NCI-H1436 (cell line): ENCODE measurements at regions not wholly inside any gene's neighbourhood (a gene's known extent, or its start where the extent isn't known, plus 50 kb on each side); places are given as distances from the start of the nearest gene placed in this dataset.

Experiments
- DNase-seq: peaks from one replicate; lab custom pipeline; 2025; lab: John Stamatoyannopoulos, UW

DNA sequence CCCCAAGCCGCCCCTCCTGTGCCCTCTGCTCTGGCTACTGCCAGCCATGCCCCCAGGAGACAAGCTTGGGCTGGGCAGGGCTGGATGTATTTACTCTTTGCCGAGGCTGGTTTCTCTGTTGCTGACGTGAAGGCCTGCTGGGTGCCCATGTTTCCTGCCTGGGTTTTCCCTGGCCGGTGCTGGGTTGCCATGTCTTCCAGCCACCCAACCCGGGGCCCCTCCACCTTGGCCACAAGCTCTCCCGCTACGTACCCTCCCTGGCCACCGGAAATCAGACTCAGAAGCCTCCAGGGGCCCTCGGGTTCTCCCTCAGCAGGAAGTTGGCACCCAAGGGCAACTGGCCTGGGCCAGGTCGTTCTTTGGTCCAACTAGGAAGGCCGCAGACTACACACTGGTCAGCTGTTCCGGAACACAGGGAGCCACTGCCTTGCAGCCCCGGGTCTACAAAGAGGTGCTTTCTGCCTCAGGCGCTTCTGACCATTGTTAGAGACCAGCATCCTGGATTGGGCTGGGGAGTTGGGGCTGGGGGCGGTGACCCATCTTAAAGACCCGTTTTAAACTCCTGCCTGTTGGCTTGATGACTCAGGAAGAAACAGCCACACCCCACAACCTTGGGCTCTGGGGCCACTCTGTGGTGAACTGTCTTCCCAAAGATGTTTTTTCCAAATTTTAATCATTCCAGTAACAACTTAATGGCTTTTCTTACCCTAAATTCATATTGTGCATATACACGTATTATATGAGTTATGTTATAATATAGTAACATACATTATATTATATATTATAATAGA is 71.2 kb upstream of the RUNX3 start:
- no peak for DNase-seq

DNA sequence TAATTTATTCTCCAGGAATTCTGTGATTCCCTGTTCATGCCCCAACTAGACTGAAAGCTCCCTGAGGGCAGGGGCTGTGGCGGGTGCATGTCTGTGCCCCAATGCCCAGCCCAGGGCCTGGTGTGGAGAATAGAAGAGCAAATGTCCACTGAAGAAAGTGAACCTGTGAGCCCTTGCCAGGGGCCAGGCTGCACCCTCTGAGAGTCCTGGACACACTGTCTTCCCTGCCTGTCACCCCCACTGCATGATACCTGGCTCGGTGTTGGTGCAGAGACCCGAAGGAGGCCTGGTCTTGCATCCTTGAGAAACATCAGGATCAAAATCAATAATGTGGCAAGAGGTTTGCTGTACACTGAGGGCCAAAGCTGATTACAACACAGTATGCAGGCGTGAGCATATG is 69.8 kb upstream of the RUNX3 start:
- DNase-seq = no peak

DNA sequence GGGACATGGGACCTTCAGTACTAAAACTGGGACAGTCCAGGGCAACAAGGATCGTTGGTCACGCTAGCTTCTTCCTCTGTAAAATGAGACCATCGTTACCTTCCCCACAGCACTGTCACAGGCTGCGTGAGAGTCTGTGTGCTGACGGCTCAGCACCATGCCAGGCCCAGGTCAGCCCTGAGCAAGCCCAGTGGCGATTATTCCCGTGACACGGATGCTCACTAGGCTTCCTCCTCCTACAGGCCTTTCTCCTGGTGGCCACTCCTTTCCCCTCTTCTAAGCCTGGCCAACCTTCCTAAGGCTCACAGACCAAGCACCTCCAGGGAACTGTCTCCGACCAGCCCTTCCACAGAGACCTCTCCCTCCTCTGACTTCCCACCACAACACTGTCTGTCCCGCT is 69.3 kb upstream of the RUNX3 start:
- no peak for DNase-seq

DNA sequence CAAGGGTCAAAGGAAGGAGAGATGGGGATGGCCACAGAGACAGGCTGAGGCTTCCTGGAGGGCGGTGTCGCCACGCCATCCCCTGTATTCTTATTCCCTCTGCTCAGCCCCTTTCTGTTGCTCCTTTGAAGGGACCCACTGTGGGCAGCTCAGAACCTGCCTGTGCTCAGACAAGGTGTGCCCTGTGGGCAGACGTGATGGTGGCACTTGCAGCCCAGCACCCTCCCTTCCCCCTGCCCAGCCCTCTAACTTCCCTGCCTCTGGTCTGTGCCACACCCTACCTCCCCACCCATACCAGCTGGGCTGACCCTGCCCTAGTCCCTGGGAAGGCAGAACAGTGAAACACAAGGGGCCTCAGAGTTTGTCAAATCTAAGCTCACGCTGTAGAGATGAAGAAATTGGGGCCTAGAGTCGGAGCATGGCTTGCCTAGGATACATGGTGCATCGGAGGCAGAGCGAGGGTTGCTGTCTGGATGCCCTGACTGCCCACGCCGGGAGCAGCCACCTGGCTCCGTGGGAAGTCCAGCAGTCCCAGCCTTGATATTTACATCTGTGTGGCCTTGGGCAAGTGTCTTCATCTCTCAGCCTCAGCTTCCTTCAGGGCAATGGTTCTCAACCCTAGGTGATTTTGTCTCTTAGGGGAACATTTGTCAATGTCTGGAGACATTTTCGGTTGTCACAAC is 68.6 kb upstream of the RUNX3 start:
- no peak for DNase-seq

DNA sequence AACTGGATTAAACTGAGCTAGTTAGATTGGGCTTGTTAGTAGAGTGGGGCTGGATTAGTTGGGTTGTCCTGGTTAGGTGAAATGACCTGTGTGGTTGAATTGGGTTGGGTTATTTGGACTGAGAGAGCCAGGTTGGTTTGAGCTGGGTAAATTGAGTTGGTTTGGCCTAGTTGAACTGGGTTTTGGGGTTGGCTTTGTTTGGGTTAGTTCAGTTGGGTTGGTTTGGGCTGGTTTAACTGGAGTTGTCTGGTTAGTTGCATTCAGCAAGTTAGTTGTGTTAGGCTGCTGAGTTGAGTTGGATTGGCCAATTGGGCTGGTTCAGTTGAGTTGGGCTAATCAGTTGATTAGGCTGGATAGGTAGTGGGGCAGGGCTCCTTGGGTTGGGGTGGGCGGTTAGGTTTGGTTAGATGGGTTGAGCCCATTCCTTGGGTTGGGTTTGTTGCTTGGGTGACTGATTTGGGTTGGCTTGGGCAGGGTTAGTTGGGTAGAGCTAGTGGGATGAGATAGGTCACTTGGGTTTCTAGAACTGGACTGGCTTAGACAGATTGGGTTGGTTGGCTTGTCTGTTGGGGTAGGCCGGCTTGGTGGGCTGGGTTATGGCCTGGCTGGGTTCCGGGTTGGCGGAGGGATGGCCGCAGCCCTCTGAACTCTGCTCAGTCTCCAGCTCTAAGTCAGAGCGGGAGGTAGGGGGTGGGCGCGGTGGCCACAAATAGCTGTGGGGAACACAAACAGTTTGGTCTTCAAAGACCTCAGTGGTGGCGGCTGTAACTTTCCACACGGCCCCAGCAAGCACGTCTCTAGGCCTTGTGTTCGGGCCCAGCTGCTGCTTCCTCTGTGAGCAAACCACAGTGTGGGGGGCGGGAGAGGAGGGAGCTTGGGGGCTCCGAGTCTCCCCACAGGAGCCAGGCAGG is 67.2 kb upstream of the RUNX3 start:
- no peak for DNase-seq

DNA sequence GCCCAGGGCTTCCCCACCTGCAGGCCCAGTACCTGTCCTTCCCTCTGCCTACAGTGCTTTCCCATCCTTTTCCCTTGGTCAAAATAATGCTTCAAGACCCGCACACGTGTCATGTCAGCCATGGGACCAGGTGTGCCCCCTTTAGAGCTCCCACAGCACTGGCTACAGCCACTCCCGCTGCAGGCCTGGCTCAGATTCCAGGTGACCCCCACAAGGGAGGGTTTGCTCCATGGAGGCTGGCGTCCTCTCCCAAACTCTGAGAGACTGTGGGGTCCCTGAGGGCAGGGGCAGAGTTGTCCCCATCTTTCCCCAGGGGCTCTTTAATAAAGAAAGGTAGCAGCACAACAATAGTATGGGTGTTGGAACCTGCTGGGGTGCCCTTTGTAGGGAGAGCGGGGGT is 66.4 kb upstream of the RUNX3 start:
- DNase-seq = no peak

DNA sequence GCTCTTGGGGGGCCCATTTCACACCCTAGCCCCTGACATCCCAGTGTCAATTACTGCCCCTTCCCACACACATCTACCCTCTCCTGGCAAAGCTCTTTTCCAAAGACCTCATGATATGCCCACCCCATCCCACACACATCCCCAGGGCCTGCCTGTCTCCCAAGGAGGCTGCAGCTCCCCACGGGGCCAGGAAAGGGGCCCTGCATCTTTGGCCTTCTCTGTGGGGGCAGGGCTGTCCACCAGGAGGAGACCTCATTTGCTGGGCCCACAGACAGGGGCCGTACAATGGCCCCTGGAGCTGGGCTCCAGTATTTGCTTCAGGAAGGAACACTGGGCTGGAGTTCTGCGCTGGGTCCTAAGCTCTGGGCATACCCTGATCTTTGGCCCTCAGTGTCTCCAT is 65.6 kb upstream of the RUNX3 start:
- no peak for DNase-seq

DNA sequence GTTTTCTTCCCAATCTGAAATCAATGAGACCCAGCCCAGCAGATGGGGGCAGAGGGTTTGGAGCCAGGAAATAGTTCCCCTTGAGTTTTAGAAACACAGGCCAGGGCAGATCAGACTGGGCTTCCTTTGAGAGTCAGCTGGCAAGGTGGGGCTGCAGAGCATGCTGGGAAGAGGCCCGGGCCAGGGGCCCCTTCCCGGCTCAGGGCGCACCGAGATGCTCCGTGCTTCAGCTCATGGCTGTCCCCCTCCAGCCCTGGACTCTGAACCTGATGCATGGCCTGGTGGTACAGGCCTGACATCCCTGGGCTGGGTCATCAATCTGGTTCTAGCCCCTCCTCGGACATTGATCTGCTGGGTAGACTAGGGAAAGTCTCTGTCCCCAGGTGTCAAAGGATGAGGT is 65.1 kb upstream of the RUNX3 start:
- DNase-seq = no peak

DNA sequence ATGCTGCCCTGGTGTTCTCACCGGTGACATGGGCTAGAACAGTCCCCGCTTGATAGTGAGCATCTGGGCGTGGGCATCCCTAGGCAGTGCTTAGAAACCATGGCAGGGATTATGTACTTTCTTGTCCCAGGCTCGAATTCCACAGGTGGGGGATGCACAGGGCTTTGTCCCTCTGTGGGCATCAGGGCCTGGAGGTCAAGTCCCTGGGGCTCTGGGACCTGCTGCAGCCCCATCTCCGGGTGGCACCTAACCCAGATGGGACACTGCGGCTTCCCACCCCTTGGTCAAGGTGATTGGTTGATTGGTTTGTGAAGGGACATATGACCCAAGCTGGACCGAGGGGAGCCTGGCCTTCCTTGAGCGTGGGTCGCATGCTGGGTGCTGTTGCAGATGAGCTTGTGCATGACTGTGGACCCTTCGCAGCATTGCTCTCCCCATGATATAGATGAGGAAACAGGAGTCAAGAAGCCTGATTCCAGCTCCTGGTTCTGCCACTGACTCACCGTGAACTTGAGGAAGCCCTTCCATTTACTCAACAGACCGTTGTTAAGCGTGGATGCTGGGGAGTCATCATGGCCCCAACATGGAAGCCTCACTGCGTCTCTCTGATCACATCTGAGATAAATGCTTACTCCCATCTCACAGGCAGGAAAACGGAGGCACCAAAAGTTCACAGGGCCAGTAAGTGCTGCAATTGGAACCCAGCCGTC is 64.0 kb upstream of the RUNX3 start:
- DNase-seq = no peak

DNA sequence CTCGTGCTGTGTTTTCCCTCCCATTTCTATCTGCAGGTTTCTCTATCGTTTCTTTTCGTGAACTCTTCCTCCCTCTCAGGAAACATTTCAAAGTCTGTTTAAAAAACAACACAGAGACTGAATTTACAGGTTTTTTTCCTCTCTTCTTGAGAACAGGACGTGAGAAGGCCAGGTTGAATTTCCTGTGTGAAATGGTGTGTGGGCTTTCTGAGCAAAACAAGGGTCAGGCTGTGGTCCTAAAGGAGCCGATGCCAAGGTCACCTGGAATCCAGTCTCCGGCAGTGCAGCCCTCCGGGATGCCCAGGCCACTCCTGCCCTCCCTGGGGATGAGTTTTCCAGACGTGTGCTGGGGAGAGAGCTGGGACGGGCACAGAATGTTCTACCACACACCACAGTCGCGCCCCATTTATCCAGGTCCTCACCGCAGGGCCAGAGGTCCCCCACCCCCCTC is 62.7 kb upstream of the RUNX3 start:
- no peak for DNase-seq

DNA sequence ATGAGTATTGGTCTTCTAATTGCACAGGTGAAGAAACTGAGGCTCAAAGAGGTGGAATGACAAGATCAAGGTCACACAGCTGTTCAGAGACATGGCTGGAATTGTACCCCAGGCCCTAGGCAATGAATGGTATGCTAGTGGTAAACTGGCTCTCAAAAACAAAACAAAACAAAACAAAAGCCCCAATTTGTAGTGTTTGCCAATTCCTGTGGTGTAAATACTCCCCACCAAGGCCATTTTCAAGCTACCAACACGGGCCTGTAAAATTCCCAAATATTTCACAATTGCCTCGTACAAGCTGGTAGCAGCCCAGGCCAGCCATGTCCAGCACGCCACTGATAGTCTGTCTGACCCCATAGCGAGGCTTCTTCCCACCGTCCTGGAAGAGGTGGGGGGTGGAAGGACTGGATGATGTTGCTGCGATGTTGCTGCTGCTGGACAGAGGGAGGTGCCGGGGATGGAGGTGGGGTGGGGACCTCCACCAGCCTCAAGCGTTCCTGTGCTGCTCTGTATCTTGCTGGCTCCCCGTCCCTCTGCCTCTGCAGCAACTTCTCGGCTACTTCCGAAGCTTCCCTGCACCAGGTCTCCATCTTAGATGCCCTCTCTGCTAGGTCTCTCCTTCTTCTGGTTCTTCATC is 62.2 kb upstream of the RUNX3 start:
- DNase-seq = no peak

DNA sequence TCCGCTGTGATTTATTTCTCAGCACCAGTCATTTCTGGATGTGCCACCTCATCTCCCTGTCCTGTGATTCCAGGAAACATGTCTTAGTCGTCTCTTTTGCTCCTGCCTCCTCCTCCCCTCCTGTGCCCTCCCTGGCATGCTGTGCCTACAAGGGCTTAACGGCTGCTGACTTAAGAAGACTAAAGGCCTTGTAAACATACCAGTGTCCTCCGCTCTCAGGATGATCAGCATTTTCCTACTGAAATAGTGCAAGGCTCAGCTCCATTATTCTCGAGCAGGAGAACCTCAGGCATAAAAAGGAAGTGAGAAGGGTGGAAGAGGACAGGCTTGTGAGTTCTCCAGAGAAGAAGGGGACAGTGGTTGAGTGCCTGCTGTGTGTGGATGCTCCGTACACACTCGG is 61.6 kb upstream of the RUNX3 start:
- no peak for DNase-seq

DNA sequence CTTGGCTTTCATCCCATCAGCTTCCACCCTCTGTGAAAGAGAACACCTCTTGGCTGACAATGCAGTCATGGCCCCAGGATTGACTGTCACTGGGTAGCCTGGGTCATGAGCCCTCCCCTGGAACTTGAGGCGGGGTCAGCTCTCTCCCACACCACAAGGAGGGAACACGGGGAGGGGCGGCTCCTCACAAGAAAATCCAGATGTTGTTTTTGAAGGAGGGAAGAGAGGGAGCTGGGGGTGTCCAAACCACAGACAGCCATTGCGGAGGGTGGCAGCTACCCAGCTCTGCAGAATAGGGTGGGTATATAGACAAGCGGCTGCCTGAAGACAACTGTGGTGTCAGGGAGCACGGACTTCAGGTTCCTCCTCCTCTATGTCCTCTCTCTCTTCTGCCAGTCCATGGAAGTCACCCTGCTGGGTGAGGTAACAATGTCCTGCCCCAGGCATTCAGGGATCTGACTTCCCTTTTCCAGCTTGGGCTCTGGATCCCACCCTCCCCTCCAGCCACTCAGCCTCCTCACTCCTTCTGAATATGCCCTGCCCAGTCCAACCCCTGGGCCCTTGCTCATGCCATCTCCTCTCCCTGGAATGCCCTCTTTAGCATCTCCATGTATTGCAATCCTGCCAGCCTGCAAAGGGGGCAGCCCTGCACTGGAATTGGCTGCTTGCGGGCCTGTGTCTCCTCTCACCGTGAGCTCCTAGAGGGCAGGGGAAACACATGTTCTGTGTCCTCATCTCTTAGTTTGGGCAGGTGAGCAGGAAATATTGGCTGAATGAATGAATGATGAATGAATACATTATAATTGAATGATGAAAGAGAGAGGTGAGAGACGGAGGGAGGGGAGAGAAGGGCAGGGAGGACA is 60.9 kb upstream of the RUNX3 start:
- no peak for DNase-seq

DNA sequence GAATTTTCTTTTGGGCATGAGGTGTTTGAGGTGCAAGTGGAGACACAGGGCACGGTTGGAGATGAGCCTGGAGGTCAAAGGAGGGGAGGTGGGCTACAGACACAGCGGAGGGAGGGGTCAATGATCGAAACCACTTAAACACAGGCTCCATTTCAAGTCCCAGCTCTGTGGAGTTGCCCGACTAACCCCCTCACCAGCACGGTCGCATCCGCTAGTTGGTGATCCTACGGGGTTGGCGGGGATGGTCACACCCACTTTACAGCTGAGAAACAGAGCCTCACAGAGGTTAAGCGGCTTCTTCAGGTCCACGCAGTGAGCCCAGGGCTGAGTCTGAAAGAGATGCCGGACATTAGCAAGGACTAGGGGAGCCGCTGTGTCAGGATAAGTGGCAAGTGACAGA is 60.1 kb upstream of the RUNX3 start:
- no peak for DNase-seq

DNA sequence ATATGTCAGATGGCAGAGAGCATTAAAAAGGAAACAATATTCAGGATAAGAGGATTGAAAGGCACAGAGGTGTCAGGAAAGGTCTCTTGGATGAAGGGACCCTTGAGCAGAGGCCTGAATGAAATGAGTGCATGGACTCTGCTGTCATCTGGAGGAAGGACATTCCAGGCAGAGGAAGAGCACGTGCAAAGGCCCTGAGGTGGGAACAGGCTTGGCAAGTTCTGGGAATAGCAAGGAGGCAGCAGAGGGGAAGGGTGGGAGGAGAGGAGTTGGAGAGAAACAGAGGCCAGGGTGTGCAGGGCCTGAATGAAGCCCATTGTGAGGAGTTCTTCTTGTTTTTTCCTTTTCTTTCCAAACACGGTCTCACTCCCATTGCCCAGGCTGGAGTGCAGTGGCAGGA is 59.0 kb upstream of the RUNX3 start:
- DNase-seq = no peak

DNA sequence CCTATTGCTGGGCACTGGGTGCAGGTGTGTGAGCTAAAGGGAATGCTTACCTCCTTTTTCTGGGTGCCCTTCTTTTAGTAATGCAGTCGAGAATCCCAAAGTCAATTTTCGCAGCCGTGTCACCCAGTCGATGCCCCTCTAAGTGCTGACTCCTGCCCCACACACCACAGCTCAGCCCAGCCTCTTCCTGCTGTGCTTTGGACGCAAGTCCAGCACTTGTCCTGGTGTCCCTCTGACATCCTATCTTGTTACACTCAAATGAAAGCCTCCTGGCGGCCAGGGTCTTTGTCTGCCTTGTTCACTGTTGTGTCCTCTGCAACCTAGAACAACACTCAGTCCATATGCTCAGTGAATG is 58.5 kb upstream of the RUNX3 start:
- no peak for DNase-seq

DNA sequence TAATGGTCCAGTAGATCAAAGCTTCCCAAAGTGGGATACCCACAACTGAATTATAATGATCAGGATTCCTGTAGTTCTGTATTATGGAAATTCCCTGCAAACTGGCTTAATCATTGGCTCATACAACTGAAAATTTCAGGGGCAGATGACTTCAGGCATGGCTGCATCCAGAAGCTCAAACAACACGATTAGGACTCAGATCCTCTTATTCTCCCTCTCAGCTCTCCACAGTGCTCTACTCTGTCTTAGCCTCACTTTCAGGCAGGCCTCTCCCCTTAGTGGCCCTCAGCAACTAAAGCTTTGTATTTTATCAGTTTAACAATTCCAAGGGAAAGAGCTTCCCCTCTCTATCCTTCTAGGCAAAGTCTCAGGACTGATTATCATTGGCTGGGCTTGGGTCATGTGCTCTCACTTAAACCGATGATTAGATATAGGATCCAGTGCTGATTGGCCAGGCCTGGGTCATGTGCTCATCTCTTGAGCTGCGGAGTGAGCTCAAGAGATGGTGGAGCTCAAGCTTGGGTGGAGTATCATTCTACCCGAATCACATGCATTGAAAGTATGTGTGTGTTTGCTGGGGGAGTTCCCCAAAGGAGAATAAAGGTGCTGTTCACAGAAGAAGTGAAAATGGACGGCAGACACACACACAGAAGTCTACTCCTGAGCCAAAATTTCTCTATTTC is 57.9 kb upstream of the RUNX3 start:
- DNase-seq = no peak

DNA sequence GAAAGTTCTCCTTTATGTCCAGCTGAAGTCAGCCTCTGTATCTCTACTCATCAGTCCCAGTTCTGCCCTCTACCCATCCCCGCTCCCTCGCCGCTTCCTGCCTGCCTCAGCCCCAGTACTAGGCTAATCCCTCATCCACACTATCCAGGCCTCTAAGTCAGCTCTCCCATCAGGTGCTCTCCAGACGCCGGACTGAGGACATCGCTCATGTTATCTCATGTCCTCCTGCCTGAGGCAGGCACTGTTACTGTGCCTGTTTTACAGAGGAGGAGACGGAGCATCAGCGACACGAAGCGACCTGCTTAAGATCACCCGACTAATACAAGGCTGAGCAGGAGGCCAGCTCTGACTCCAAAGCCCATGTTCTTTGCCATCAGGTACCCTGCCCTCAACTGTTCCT is 57.3 kb upstream of the RUNX3 start:
- DNase-seq = no peak

DNA sequence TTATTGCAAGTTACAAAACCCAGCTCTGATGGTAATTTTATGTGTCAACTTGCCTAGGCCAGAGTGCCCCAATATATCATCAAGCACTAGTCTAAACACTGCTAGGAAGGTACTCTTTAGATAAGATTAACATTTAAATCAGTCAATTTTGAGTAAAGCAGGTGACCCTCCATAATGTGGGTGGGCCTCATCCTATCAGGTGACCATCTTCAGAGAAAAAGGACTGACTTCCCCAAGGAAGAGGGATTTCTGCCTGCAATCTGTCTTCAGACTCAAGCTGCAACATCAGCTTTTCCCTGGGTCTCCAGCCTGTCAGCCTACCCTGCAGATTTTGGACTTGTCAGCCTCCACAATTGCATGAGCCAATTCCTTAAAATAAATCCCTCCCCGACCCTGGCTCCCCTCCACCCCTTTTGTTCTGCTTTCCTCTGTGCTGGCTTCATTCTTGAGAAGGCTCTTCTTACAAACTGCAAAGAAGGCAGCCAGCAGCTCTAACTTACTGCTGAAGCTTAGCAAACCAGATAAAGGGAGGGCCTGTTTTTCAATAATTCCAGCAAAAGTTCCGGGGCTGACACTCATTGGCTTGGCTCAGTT is 56.4 kb upstream of the RUNX3 start:
- DNase-seq = no peak

DNA sequence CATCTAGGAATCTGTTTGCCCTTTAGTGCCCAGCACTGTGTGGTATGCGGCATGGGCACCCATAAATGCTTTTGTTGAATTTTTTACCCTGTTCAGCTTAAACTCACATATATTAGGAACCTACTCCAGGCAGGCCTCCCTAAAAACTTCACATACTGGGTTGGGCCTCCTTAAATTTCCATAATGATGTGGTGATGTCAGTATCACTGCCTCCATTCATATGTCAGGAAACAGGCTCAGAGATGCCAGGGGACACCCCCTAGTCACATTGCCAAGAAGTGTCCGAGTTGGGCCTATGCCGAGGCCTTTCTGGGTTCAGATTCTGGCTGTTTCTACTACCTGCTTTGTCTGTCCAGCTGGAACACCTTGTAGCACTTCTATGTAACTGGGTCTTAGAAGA is 55.7 kb upstream of the RUNX3 start:
- DNase-seq = no peak
